HG02885 (cell line): ENCODE measurements at regions not wholly inside any gene's neighbourhood (a gene's known extent, or its start where the extent isn't known, plus 50 kb on each side); places are given as distances from the start of the nearest gene placed in this dataset.

Source experiments
- ATAC-seq: cut with Tn5 transposase; IDR thresholded peaks from one replicate; pipeline ENCODE4 v1.9.1; 2021; ENCODE audit warnings: mild to moderate bottlenecking; ENCODE audit not compliant: unreplicated experiment, poor library complexity

DNA sequence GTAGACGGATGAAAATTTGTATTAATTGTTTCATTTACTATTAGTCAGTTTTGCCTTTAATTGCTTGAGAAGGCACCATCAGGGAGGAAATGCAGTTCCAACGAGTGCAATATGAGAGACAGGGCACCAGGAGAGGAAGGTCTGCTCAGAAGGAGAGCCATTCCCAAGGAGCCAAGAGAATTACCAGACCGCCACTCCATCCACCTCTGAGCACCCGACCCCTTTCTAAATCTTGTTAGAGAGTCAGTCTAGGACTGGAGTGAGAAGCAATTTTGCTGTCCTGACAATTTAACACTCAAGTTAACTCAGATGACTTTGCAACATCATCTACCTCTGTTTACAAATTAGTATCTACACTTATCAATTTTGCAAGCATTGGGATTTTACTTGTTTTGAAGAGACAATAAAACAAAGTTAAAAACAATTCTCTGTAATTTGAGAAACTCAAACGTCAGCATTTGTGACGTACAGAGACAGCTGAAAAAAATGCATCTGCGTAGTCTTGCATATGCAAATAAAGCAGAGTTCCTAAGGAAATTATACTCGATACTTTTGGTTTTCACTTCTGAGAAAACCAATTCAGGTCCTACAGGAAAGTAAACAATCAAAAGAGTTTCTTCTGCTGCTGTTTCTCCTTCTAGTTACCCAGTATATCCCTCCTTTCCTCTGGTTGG lies 1704.7 kb upstream of the TENM3 start:
- no peak for ATAC-seq

DNA sequence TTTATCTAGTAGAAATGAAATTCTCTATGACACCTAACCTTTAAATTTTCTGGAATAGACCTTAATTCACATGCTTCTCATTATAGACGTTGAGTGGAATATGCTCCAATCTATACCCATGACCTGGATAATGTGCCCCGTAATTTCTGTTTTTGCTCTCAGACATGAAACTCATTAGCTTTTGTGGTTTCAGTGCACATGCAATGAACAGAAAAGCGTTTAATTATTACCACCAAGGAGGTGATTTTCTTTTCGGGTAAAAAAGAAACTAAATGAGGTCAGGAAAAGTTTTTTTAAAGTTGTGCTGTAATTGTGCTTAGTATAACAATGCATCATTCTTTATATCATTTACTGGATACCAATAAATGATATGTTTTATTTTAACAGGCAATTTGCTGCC lies 1703.9 kb upstream of the TENM3 start:
- ATAC-seq, result no peak

DNA sequence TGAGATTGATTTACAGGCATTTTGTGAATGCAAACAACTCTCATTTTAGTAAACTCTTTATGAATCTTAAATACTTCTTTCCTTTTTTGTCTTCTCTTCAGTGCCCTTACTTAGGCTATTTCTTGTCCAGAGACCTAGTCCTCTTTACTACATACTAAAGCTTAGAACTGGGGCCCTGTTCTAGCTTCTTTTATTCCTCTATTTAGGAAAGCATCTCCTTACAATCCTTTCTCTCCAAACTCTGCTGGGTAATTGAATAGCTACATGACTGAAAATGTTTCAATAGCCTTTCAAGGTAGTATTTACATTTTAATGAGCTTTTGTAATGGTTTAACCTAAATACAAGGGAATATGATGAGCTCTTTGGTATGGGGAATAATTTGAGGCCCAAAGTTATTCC lies 1701.5 kb upstream of the TENM3 start:
- ATAC-seq, result no peak

DNA sequence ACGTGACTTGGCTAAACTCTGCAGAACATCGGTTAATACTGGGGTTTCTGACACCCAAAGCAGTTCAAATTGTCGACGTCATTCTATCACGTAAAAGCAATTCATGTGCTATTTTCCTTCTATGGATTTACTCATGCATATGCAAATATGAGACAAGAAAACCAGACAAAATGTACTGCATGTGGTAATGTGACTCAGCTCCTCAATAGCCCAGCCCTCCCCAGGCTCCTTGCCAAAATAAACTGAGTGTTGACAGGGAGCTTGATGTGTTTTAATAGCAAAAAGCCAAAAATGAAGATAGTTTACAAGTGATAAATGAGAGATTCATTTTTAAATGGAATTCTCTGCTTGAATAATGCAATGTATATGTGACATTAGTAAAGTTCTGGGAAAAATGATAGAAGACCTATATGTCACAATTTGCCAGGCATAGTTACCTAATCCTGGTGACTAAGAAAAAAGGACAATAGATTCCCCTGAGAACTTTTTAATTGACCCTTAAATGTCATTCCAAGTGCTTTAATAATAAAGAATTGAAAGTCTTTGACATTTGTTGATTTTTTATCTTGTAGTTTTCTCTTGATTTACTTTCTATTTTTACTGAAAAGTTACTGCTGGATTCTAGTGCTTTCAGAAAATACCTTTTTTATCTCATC lies 1700.6 kb upstream of the TENM3 start:
- ATAC-seq, result no peak

DNA sequence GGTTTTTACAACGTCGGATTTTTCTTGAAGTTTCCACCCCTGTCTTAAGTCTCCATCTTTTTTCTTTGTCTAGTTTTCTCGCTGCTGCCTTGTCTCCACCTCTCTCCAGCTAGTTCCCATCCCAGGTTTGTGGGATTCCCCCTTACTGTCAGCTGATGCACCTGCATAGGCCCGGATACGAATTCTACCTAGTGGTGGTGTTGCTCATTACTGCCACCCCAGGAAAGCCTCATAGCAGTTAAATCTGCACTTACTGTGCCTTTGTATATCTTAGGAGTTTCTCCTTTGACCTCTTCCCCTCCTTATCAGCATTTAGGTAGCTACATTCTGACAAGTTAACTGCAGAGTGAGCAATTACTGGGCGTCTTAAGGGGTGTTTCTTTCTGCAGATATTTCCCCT lies 1693.1 kb upstream of the TENM3 start:
- ATAC-seq, result no peak

DNA sequence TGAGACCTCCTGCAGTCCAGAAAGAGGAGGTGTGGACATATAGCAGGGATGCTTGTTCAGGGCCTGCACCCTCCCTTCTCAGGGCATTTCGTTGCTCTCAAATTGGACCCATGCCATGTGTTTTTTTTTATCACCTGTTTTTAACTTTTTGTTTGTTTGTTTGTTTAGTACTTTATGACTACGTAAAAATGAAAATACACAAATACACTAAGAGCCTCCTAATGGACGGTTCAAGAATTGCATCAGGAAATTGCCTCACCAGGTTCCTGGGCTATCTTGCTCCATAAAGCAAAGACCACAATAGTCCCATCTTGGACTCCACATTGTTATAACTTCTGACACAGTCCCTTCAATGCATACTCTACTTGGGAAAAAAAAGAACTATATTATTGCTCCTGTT lies 1685.9 kb upstream of the TENM3 start:
- ATAC-seq, result no peak

DNA sequence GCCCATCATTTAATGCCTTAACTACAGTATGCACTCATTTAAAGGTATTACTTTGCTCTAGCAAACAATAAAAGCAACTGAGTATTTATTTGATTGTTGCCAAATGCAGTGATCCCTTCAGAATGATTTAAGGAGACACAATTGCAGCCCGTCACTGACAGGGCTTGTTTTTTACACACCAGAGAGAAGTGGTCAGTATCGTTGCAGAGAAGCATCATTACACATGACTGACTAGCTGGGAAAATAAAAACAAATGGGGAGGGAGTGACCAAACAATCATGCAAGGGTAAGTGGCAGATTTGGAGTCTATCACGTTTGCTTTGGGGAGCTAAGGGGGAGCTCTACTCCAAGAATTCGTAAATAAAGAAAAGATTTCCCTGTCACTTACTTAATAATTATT lies 1685.3 kb upstream of the TENM3 start:
- ATAC-seq, result no peak

DNA sequence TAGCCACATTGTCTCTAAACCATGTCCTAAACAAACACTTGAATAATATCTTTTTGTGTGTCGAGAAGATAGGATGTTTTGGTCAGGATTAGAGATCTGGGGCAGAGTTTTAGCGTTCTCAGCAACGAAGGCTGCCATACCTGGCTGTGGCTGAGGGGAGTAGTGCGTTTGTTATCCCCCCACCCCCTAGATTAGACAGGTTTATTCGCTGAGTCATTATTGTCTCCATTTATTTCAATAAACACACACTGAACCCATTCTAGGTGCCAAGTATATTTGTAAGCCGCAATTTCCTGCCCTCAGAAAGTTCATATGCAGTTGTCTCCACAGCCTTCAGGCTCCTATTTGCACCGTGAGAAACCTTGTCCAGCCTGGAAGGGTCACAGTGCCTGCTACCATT lies 1684.8 kb upstream of the TENM3 start:
- ATAC-seq, result no peak

DNA sequence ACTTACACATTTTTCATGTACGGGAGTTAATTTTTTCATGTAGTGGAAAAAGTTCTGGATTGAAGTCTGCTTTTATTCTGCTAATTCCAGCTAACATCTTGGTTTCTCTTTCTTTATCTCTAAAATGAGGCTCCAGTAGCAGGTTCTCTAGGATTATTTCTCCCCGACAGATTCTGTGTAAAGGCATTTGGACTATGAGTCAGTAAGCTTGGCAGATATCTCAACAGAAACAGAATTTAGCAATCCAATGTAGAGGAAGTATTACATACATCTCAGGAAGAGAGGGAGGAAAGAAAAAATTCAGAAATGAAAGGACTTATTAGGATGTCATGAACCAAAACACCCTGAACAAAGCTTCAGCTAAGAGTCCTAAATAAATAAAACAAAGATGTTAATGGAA lies 1682.3 kb upstream of the TENM3 start:
- ATAC-seq, result no peak

DNA sequence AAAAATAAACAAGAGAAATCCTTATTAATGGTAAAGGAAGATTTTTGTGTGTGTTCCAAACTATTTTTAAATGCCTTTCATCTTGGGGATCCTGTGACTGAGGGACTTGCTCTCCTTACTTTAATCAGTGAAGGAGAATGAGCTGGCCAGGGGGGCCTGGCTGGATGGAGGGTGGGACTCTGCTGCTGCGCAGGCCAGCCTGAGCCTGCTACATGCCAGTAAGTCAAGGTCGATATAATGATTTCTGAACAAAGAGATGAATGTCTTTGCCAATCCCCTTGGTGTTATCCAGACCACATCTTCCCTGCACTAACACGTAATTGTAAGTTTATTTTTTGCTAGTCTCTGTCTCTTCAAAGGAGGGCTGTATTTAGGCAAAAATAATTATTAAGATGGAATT lies 1679.2 kb upstream of the TENM3 start:
- no peak for ATAC-seq

DNA sequence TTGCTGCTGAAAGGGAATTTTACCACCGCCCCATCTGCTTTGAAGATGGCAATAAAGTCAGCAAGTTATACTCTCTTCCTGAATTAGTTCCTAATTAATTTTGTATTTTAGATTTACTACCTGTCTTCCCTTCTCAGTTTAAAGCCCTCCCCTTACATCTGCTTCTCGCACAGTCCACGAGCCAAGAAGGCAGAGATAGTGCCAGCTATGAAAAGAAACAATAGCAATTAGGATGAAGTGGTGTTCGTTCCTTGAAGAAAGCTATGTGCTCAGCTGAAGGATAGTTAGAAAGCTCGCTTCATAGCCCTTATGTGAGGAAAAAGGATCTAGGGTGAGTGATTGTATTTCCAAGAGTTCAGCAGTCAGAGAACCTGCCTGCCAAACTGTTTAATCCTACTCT lies 1678.8 kb upstream of the TENM3 start:
- ATAC-seq, result no peak

DNA sequence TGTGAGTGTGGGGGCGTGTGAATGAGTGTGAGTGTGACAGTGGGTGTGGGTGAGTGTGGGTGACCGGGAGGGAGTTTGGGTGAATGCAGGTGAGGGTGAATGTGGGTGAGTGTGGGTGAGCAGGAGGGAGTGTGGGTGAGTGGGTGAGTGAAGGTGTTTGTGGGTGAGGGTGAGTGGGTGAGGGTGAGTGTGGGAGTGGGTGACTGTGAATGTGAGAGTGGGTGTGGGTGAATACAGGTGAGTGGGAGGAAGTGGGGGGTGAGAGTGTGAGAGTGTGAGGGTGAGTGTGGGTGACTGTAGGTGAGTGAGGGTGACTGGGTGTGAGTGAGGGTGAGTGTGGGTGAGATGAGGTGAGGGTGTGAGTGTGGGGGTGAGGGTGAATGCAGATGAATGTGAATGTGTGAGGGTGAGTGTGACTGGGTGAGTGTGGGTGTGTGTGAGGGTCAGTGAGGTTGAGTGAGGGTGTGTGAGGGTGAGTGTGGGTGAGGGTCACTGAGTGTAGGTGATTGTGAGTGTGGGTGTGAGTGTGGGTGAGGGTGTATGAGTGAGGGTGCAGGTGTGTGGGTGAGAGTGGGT lies 1677.3 kb upstream of the TENM3 start:
- no peak for ATAC-seq

DNA sequence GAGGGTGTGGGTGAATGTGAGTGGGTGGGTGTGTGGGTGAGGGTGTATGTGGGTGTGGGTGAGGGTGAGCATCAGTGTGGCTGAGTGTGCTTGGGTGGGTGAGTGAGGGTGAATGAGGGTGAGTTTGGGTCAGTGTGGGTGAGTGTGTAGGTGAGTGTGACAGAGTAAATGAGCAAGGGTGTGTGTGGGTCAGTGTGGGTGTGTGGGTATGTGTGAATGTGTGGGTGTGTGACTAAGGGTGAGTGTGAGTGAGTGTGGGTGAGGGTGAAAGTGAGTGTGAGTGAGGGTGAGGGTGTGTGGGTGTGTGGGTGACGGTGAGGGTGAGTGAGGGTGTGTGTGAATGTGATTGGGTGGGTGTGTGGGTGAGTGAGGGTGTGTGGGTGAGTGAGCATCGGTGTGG lies 1676.7 kb upstream of the TENM3 start:
- no peak for ATAC-seq

DNA sequence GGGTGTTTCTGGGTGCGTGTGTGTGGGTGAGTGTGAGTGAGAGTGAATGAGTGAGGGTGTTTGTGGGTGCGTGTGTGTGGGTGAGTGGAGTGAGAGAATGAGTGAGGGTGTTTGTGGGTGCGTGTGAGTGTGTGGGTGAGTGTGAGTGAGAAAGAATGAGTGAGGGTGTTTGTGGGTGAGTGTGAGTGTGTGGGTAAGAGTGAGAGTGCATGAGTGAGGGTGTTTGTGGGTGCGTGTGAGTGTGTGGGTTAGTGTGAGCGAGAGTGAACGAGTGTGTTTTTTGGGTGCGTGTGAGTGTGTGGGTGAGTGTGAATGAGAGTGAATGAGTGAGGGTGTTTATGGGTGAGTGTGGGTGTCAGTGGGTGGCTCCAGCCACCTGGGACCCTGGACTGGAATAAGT lies 1676.1 kb upstream of the TENM3 start:
- no peak for ATAC-seq

DNA sequence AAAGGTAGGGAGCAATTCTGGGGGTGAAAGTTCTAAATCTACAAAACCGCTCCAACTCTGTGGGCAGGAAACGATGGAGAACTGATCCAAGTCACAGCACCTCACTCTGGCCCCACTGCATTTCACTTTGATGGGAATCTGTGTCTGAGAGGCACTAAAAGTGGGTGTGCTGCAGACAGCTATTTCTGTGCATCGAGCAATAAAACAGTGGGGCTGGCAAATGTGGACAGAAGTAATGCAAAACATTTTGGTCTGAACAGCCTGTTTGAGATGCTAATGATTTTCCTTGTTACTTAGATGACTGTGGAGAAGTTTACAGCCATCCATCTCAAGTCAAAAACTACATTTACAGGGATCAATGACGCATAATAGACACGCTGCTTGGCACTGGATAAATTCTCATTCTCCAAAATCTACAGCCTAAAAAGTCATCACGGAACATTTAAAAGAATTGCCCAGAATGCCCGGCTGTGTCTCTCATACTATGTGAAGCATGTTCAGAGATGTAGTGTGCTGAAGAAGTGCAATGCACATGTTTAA lies 1671.6 kb upstream of the TENM3 start:
- ATAC-seq, result no peak

DNA sequence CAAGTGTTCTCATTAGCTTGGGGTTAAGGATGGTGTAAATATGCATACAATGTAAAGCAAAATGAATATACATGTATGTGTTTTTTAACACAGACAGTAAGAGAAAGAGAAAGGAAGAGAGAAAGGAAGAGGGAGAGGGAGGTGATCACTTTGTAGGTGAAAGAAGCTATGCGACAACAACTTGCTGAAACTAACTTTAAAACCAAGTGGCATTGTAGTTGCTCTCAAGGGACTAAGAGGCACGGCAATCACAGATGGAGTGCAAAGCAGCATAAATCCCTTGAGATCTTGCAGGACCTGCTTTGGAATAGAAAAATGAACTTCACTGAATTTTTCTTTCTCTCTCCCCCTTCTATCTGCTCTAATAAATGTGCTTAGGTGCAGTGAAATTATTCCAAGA lies 1665.0 kb upstream of the TENM3 start:
- no peak for ATAC-seq

DNA sequence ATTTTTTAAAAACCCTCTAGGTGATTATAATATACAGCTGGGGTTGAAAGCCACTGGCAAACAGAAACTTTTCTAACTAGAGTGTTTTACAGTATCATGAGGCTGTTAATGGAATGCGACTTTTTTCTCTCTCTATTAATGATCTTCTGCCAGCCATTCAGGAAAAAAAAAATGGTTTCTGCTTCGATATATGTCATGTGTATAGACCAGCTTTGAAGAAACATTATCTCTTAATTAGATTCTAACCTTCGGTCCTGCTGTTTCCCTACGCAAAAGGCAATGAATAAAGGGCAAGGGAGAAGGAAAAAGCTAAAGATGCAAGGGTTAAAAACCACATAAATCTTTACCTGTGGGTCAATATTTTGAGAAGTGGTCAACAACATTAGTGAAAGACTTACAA lies 1662.1 kb upstream of the TENM3 start:
- no peak for ATAC-seq

DNA sequence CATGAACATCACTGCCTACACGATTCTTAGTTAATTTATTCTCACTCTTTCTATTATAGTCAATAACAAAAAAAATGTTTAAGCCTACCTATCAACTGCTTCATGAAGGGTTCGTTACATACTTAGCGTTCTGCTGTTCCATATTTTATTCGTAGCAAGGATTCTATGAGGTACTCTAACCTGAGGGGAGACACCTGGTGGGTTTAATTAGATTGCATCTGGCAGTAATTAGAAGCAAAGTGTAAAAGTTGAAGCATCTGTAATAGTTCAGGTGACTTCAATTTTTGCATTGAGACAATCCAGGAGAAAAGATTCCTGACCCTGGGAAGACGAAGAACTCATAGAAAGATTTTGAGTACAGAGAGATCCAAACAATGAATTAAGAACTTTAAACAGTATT lies 1655.8 kb upstream of the TENM3 start:
- ATAC-seq, result no peak

DNA sequence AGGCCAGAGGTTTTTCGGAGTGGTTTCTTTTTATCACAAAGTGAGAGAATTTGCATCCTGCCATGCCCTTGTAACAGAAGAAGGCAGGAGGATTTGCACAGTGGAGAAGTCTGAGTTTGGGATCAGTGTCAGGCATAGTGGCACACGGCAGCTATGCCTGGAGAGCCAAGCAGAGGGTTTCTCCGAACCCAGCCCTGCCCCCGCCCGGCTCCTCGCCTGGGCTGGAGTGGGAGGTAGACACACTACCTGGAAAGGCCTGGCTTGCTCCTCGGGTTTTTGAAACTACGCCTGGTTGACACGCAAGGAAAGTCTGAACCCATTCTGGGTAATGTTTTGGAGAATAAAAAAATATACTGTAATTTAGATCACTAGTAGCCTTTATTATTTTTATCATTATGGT lies 1653.6 kb upstream of the TENM3 start:
- no peak for ATAC-seq

DNA sequence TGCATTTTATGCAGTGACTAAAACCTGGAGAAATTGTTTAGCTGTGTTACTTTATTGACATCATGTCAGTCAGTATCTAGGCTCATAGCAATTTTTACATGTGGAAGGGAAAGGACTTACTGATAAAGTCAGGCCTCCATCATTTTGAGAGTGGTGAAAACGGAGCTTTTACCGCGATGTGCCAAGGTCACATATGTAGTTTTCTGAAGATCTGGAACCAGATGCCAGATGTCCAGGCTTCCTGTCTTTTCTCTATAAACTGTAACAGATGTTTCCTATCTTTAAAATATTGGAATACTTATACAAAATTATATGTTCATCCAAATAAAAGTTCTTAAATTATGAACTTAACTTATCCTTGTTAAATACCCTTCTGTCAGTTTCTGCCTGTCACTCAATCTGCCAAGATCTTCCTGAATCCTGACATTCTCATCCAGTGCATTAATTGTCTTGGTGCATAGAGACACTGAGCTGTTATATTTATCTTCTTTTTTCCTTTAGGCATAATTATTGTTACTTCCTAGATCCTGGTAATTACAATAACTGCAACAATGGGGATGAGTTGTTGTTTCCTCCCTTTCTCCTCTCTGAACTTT lies 1646.2 kb upstream of the TENM3 start:
- ATAC-seq, result no peak

DNA sequence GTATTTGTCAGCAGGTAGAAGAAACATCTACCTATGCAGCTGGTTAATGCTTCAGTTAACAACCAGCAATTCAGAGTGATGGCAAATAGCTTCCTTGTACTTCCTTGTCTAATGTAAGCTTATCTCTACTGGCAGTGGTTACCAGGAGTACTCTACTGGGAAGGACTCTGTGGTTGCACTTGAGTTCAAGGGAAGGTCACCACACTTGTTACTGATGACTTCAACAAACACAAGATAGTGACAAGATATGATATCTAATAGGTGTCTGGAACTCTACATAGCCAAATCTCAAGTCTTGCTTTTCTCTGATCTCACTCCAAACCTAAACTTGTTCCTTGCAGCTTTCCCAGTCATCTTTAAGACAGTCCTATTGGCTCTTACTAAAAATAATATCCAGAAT lies 1644.9 kb upstream of the TENM3 start:
- ATAC-seq, result no peak
